GM19395 (cell line): ENCODE measurements at regions not wholly inside any gene's neighbourhood (a gene's known extent, or its start where the extent isn't known, plus 50 kb on each side); places are given as distances from the start of the nearest gene placed in this dataset.
"Not testable (repeated sequence)": the region's sequence is repeated elsewhere in the genome, so short reads cannot be mapped to it uniquely, and the experiment has no call there.

Experiments
- ATAC-seq: cut with Tn5 transposase; IDR thresholded peaks from one replicate; pipeline ENCODE4 v1.9.1; 2021; ENCODE audit warnings: mild to moderate bottlenecking, moderate library complexity; ENCODE audit not compliant: unreplicated experiment

DNA sequence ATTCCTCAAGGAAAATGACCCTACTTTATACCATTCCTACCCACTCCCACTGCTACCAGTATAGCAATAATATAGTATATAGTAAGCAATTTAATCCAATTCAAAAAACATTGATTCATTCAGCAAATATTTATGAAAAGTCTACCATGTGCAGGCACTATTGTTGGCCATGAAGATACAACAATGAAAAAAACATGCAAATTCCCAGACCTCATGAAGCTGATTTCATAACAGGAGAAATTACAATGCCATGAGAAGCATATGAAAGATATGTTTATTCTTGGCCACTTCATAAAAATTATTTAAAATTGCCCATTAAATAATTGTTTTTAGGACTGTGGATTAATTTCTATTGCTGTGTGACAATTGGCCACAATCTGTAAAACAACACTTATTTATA is 315.8 kb upstream of the COL8A1 start:
- ATAC-seq = no peak

DNA sequence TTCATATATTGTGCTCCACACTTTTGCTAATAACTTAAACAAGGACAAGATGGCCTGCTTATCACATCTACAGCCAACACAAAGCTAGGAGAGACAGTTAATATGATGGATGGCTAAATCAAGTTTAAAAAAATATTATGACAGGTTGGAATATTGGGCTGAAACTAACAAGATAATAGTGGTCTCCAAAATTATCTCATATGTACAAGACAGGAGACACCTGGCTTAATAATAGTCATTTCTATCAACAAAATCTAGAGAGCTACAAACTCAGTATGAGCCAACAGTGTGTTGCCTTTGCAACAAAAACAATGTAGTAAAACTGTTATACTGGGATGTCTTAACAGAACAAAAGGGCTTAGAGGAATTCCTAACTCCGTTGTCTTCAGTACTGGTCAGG is 317.1 kb upstream of the COL8A1 start:
- no peak for ATAC-seq

DNA sequence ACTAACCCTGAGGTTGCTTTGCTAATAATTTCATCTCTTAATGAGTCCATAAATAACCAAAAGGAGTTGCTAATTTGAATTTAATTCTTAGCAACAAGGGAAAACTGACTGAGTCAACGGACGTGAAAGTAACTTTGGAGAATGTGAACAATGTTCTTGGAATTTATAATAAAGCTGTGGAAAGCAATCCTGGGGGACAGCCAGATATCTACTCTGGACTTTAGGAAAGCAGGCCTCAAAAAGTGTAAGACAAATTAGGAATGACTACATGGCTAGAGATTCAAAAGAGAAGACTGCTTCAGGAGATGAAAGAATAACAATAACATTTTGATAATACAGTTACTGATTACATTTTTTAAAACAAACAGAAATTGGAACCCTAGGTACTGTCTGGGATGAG is 318.4 kb upstream of the COL8A1 start:
- no peak for ATAC-seq

DNA sequence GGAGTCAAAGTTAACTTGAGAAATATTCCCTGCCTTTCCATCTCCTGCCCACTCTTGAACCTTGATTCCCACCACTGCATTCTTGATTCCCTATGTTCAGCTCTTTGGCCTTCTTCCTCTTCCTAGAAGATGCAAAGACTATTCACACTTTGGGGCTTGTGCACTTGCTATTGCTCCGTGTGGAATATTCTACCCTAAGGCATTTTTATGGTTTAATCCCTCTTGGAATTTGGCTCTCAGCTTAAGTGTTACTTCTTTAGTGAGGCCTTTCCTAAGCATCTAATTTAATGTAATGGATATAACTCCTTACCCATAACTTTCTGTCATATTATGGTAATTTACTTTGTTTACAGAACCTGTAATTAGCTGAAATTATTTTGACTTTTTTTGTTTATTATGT is 318.9 kb upstream of the COL8A1 start:
- no peak for ATAC-seq

DNA sequence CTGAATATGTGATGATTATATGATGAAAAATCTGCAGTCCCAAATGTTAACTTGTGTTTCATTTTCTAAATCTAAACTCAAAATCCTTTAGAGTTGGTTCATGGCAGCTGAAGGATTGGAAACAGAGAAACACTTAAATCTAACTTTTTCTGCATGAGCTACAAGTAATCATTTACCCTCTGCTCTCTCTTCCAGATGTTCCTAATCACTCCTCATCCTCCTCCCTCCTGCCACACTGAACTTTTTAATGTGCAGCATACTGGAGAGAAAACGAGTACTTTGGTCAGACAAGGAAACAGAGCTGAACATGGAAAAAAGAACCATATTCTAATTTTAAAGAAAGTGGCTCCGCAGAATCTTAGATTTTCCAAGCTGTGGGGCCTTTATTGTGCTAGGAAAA is 321.2 kb upstream of the COL8A1 start:
- ATAC-seq = no peak

DNA sequence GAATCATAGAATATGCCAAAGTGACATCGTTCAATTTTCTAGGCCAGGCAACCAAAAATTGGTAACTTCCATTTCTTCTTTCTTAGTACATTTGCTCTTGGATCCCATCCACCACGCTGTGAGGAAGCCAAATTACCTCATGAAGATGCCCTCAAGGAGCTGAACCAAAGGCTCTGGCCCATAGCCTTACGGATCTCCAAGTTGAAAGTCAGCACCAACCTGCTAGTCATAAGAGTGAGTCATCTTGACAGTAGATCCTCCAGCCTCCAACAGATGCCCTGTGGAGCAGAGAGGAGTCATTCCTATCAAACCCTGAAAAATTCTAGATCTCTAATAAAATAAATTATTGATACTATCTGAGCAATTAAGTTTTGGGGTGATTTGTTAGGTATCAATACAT is 322.5 kb upstream of the COL8A1 start:
- ATAC-seq = no peak

DNA sequence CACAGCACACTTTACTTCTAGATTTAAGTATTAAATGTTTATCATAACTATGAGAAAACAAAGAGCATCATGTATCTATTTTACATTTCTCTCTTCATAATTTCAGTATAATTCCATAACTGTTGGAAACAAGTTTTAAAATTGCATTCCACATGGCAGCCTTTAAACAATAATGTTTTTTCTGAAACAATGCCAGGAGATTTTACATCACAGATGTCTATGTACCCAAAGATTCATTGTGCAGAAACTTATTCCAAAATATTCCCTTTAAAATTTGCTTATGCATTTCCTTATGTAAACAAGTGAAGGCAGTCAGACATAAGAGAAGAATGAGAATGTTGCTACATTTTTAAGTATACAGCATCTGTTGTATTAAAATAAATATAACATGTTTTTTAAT is 324.9 kb upstream of the COL8A1 start:
- no peak for ATAC-seq

DNA sequence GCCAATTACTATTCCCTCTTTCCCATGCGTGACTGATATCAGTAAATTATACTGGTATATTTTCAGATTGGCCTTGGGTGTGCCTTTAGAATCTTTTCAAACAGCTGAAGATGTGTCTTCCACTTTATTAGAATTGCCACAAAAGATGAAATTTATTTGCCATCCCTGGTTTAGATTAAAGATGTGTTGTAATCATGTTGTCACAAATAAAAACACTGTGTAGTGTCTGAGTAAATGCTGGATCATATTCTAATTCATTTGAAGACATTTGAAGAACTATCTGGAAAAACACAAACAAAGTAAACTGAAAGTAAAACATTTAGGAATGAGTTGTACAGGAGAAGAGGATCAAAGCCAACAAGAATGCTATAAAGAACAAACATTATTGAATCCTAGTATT is 339.7 kb upstream of the COL8A1 start:
- no peak for ATAC-seq

DNA sequence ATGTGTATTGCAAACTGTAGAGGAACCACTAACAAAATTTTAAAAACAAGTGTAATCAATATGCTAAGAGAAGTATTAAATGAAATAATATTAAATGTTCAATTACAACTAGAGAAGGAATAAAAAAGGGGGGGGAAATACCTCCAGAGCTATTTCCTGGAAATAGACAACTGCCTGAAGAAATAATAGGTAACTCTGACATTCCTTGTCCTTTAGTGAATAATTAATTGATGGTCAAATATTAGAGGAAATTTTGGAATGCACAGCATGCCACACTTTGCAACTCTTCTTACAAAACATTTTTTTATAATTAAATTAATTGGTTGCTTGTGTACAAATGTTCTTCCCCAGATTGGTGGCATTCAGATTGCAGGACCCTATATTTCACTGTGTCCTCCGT is 342.6 kb upstream of the COL8A1 start:
- no peak for ATAC-seq

DNA sequence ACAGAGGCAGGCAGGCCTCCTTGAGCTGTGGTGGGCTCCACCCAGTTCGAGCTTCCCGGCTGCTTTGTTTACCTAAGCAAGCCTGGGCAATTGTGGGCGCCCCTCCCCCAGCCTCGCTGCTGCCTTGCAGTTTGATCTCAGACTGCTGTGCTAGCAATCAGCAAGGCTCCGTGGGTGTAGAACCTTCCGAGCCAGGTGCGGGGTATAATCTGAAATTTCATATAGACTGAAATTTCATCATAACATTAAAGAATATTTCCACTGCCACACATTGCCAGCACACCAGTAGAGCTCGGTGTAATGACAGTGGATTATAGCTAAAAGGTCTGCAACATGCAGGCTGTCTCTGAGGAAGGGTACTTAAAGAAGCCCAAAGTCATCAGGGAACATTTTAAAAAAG is 344.3 kb upstream of the COL8A1 start:
- ATAC-seq = not testable (repeated sequence)

DNA sequence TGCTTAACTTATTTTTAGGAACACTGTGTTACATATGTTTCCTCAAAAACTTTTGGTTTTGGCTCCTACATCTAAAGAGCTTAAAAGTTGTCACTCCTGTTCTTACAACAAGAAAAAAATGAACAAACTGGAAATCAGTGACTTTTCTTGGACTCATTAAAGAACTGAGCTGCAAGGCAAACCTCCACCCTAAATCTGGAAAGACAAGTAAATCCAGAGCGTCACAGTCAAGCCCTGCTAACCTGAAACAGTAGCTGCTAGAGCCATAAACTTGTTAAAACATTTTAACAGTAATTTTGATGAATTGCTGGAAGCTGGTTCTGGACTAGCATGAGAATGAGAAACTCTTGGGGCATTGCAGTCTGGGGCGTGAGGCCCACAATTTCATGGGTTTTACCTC is 350.5 kb upstream of the COL8A1 start:
- no peak for ATAC-seq

DNA sequence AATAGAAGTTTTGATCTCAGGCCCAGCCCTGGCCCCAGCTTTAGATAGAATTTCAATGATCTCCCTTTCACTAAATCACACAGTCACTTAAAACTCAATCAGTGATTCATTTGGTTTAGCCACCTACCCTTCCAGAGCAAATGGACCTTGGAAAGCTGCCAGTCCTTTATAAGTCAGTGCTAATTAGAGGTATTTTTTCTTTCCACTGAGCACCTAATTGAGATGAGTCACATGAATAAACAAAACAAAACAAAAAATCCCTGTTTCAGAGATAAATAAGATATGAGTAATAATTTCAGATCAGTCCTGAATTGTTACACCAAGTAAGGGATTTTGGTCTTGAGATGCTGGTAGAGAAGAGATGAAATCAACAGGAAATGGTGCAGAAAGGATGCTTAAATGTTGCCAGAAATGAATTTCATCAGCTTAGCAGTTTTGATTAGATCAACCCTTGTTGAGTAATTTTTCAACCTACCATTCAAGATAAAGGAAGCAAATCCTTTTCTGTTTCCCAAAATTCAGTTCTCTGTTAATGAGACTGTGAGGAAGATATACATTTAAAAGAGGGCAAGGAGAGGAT is 352.0 kb upstream of the COL8A1 start:
- no peak for ATAC-seq

DNA sequence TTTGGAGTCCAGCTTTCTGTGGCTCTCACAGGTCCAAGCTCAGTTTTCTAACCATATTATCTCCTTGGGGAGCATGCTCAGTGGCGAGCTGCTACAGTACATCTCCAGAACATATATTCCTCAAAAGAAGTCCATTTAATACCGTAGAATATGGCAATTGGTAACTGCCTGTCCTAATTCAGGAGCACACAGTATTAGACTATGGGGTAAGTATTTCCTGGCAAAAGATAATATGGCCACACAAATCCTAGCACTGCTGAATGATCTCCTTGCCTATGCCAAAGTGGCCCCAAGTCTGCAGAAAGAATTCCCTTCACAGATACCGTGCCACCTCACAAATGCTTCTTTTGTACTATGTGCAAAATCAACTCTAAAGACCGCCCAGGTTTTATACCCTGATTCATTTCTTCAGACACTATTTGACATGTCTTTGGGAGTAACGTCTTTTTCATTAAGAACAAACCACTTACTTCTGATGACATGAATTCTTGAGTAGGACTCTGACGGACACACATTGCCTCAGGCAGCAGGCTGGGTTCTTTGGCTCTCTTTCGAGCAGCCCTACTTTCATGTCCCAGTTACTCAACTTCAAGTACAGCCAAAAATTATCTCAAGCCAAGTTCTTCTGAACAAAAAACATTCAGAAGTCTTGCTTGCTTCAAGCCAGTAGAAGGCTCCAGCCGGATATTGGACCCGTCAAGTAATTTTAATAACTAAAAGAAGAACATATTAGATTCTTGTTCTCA is 368.3 kb upstream of the DCBLD2 start:
- ATAC-seq = no peak

DNA sequence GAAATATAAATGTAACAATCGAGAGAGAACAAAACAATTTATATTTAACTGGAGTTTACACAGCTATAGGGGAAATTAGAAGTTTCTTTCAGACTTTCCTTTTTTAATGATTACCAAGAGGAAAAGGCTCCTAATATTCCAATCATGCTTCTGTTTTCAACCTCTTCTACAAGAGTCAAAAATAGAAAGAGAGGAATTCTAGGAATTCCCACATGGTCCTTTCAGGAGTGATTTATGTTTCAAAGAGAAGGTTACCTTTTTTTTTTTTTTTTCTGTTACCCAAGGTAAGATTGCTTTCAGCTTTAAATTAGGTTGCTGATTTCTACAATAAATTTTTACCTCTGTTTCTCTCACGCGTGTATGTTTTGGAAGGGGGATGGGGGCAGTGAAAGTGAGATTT is 355.3 kb upstream of the DCBLD2 start:
- ATAC-seq = no peak

DNA sequence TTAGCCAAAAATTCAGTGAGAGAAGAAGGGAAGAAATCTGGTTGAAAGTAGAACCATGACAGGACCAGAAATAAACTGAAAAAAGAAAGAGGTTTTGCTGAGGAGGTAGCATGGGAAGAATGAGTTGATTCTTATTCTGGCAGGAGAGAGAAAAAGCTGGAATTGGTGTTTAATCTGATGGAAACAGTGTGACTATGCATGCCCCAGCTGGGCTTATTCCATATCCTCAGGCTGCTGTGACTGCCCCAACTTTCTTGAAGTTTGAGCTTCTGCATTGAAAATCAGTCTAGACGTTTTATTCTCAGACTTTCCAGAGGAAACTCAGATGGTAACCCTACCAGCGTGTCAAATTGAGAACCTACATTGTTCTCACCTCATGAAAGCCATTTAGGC is 352.5 kb upstream of the DCBLD2 start:
- no peak for ATAC-seq

DNA sequence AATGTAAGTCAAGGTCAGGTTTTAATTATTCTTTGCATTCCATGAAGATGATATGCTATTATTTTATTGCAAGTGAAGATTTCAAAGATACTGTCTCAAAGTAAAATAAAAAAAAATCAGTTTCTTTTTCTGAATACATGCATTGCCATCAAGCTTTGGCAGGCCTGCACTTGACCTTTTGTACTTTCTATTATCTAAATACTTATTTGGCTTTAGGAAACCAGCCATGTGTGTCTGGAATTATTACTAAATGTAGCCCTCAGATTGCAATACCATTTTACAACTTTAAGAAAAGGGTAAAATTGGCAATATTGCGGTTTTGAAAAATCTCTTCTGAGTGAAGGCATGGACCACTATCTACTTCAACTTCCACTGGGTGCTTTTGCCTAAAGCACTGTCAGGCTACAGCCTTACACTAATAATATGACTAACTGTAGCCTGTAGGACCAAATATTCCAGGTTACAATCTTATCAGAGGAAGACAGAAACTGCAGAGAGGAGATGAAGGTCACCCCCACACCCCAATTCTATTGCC is 349.4 kb upstream of the DCBLD2 start:
- no peak for ATAC-seq

DNA sequence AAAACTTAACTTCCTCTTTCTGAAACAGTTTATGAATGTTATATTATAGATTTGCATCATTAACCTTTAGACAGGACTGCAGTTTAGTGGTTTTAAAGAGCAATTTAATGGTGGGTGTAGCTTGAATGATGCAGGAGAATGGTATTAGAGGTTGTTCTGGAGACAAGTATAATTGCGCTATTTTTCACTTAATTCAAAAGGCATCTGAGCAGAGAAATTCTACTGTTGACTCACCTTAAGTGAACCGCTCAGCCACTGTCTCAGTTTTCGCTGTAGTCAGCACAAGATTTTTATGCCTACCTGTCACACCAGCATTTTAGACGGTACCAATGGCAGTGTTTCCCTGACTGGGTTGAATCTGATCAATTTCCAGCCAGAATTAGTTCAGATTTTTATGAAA is 348.8 kb upstream of the DCBLD2 start:
- no peak for ATAC-seq

DNA sequence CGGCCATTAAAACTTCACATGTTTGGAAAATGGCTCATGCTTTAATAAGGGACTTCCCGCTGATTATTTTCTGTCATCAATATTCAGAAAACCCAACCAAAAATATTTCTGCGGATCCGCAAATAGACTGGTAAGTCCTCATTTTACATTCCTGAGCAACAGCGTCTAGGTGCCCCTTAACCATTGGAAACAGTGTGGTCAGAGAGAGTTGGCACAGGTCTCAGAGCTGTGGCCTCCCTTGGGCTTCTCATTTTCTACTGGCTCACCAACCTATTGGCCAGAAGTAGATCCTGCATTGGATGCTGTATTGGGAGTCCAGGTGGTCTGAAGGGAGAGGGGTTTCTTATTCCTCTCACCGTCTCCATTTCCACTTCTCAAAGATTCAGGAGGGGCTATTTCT is 348.1 kb upstream of the DCBLD2 start:
- no peak for ATAC-seq

DNA sequence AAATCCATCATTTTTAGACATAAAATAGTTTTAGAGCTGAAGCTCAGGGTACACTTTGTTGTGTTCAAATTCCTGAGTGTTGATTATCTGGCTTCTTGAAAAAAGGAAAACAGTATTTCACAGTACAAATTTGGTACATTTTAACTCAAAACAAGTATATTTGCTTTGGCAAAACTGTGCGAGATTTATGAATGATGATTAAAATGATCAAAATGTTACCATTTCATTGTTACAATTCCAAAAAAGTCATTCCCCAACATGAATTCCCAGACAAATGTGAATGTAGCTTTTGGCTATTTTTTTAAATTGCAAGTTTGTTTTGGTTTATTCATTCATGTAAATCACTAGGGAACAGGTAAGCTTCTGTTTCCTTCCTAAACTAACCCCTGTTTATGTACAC is 347.4 kb upstream of the DCBLD2 start:
- no peak for ATAC-seq

DNA sequence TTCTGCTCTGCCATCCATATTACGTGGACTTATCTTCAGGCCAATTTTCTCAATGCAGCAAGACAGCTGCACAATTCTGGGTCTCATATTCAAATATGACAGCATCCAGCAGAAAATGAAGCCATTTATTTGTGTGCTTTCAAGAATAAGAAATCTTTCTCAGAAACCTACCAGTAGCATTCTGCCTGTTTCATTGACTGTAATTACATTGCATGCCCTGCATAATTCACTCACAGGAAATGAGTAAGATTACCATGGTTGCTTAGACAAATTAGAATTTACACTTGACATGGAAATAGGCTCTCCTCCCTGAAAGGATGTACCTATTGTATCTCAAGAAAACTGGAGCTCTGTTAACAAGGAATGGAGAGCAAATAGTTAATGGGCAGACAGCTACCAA is 346.6 kb upstream of the DCBLD2 start:
- no peak for ATAC-seq

DNA sequence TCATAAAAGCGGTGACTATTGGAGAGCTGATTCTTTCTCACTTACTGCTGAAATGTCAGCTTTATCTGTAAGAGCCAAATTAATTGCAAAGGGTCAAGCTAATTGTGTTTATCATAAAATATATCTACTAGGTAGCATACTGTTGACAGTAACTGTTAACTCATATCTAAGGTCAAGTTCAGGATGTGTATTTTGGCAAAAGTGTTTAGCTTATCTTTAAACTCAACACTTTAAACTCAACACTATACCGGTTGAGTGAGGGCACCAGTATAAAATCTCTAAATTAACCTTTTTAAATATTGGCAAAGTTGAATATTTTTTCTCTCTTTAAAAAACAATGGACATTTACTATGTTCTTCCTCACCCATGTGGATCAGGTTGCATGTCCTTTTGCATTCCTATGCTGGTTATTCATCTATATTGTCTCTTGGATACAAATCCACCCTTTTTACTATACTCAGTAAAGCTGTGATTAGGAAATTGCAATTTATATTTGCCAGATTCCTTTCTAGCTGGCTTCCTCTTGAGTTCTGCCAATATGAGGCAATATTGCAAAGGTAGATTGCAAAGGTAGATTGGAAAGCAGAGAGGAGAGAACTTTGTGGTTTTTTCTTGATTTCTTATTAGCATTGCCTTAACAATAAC is 344.6 kb upstream of the DCBLD2 start:
- ATAC-seq = no peak

DNA sequence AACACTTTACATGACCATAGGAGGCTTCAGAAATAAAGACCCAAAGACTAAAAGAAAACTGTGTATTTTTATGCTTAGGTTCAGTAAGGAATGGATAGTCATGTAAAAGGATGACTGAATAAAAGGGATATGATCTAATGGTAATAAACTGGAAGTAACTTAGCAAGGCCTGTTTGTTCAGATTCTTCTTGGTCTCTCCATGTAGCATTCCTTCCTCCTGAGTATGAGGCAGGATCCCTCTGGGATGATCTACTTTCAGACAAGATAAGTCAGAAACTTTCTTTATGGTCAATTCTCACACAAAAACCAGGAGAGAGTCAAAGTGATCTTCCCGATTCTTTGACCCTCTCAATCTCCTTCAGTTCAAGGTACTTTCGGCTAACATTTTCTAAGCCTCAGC is 340.8 kb upstream of the DCBLD2 start:
- ATAC-seq = no peak
